NCI-H2227 treated with DMSO at 0.1 percent for 48 hours (cell line): ENCODE measurements at regions not wholly inside any gene's neighbourhood (a gene's known extent, or its start where the extent isn't known, plus 50 kb on each side); places are given as distances from the start of the nearest gene placed in this dataset.

Experiments used
- DNase-seq: peaks from one replicate; lab custom pipeline; 2025; lab: John Stamatoyannopoulos, UW

- no peak for DNase-seq
Observed at GRCh38 chr21:38741092-38741949, 64.4 kb upstream of the ETS2 start.

GRCh38 chr21:38741950-38742256 lies 63.8 kb upstream of the ETS2 start:
- DNase-seq, result no peak

- DNase-seq, result no peak
Observed at GRCh38 chr21:38742580-38743260, 63.0 kb upstream of the ETS2 start.

GRCh38 chr21:38743772-38744529 lies 61.8 kb upstream of the ETS2 start:
- DNase-seq, result no peak

DNA sequence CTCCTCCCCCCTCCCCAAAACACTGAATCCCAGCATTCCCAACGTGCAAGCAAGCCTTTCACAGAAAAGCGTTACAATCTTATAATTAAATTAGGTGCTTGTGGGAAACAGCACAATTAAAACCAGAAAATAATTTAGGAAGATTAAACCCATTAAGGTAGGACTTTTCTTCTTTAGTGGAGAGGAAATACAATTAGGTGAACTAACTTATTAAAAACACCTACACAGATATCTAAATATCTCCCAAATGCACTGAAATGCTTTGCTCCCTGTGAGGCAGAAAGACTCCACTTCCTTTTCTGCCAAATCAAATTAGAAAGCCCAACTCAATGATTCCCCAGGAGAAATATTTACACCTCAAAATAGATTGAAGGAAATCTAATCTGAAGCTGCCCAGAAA lies 60.9 kb upstream of the ETS2 start:
- DNase-seq, result no peak

DNA sequence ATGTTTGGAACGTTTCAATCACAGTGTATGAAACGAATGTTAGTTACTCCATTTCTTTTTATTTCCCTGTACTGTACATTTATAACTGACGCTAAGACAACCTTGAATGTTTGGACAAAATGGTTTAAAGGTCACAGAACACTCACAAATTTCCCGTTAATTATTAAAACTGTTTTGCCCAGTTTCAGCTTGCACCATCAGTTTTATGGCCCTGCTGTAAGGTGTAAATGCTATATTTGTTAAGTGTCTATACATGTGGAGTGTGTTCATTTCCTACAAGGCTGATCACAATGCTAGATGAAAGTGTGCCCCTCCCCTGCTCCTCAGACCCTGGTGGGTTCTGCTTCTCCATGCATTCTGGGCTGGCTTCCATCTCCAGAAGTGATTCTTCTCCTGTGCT lies 57.9 kb upstream of the ETS2 start:
- no peak for DNase-seq

- DNase-seq, result no peak
Observed at GRCh38 chr21:38751379-38752050, 54.2 kb upstream of the ETS2 start.

DNA sequence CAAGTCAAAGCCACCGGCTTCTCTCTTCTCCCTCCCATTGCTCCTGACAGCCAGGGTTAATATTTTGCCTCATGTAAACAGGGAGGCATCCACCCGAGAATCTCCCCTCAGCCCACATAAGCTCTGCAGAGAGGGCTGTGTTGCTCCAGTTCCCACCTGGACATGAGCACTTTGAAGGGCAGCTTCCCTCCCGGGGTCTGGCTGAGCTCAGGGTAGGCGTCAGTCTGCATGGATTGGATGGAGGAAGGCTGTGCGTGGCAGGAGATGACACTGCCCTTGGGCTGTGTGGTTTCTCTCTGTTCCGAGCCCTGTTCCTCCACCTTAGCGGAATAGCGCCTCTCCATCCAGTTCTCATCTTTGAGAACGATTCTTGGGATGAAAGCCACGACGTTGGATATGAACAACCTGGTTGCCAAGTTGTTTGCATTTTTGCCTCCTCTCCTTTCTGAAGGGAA lies 53.7 kb upstream of the ETS2 start:
- no peak for DNase-seq

GRCh38 chr21:38753114-38753513 lies 52.6 kb upstream of the ETS2 start:
- no peak for DNase-seq

DNA sequence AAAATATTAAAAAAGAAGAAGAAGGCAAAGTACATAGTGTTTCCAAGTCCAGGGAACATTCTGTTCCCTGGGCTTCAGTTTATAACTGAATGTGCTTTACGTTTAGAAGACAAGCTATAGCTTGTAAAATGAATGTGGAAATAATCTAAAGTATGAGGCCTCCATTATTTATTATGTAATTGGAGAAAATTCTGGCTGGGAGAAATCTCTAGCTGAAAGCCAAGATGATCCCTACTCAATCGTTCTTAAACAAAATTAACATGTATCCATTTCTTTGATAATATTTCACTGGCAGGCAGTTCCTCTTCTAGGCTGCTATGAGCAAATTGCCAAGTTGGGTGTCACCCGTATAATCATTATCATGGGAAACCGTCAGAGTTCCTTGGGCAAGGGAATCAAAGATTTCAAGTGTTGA lies 52.2 kb upstream of the ETS2 start:
- DNase-seq, result no peak
